ENCODE measurements at regions not wholly inside any gene's neighbourhood (a gene's known extent, or its start where the extent isn't known, plus 50 kb on each side); places are given as distances from the start of the nearest gene placed in this dataset.
A peak's percentile ranks its signal among the peaks of the same experiment; 100 is the strongest.

GRCh38 chr3:195004512-195005250 is 266.3 kb downstream of the XXYLT1 start:
- no peak for TF ChIP-seq TCF12 (IDR thresholded peaks at IDR 0.05; ENCODE audit: low read depth)

GRCh38 chr3:195005251-195005620 is 265.7 kb downstream of the XXYLT1 start:
- TF ChIP-seq USF1 (IDR thresholded peaks at IDR 0.05), result no peak
- no peak for TF ChIP-seq MAX (IDR thresholded peaks at IDR 0.05)
- TF ChIP-seq RAD21 (IDR thresholded peaks at IDR 0.05; ENCODE audit: low read depth), result 0 out of 2 replicates have a peak, but pooled peaks have one; percentile 12

- TF ChIP-seq EP300 (IDR thresholded peaks at IDR 0.05; ENCODE audit: borderline replicate concordance), result no peak
- no peak for TF ChIP-seq ZBTB7A (IDR thresholded peaks at IDR 0.05; ENCODE audit: low read depth)
- TF ChIP-seq NFIC (IDR thresholded peaks at IDR 0.05), result no peak
- TF ChIP-seq MAX (IDR thresholded peaks at IDR 0.05), result no peak
- TF ChIP-seq, protein P1, sequence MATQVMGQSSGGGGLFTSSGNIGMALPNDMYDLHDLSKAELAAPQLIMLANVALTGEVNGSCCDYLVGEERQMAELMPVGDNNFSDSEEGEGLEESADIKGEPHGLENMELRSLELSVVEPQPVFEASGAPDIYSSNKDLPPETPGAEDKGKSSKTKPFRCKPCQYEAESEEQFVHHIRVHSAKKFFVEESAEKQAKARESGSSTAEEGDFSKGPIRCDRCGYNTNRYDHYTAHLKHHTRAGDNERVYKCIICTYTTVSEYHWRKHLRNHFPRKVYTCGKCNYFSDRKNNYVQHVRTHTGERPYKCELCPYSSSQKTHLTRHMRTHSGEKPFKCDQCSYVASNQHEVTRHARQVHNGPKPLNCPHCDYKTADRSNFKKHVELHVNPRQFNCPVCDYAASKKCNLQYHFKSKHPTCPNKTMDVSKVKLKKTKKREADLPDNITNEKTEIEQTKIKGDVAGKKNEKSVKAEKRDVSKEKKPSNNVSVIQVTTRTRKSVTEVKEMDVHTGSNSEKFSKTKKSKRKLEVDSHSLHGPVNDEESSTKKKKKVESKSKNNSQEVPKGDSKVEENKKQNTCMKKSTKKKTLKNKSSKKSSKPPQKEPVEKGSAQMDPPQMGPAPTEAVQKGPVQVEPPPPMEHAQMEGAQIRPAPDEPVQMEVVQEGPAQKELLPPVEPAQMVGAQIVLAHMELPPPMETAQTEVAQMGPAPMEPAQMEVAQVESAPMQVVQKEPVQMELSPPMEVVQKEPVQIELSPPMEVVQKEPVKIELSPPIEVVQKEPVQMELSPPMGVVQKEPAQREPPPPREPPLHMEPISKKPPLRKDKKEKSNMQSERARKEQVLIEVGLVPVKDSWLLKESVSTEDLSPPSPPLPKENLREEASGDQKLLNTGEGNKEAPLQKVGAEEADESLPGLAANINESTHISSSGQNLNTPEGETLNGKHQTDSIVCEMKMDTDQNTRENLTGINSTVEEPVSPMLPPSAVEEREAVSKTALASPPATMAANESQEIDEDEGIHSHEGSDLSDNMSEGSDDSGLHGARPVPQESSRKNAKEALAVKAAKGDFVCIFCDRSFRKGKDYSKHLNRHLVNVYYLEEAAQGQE (IDR thresholded peaks at IDR 0.05; ENCODE audit: low read depth), result no peak
- TF ChIP-seq TEAD4 (IDR thresholded peaks at IDR 0.05), result no peak
- TF ChIP-seq EGR1 (IDR thresholded peaks at IDR 0.05), result no peak
- TF ChIP-seq USF1 (IDR thresholded peaks at IDR 0.05), result no peak
- no peak for TF ChIP-seq CEBPB (IDR thresholded peaks at IDR 0.05)
- no peak for TF ChIP-seq YY1 (IDR thresholded peaks at IDR 0.05; ENCODE audit: low read depth)
- no peak for TF ChIP-seq RAD21 (IDR thresholded peaks at IDR 0.05; ENCODE audit: low read depth)
- no peak for TF ChIP-seq FOXM1 (IDR thresholded peaks at IDR 0.05; ENCODE audit: borderline replicate concordance, low read depth)
- no peak for TF ChIP-seq TCF12 (IDR thresholded peaks at IDR 0.05; ENCODE audit: low read depth)
- no peak for TF ChIP-seq TAF1 (IDR thresholded peaks at IDR 0.05; ENCODE audit: low read depth)
- TF ChIP-seq CREB1 (IDR thresholded peaks at IDR 0.05; ENCODE audit: low read depth), result no peak
Measured at GRCh38 chr3:195005759-195006510, 265.0 kb downstream of the XXYLT1 start.

DNA sequence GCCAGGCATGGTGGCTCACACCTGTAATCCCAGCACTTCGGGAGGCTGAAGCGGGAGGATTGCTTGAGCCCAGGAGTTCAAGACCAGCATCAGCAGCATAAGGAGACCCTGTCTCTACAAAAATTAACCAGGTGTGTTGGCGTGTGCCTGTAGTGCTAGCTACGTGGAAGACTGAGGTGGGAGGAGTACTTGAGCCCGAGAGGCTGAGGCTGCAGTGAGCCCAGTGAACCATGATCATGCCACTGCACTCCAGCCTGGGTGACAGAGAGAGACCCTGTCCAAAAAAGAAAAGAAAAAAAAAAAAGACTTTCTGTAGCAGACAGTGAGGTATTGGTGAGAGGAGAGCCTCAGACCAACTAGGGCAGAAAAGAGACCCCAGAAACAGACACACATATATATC is 263.8 kb downstream of the XXYLT1 start:
- TF ChIP-seq NFIC (IDR thresholded peaks at IDR 0.05), result no peak
- TF ChIP-seq FOXM1 (IDR thresholded peaks at IDR 0.05; ENCODE audit: borderline replicate concordance, low read depth), result no peak
- TF ChIP-seq EP300 (IDR thresholded peaks at IDR 0.05; ENCODE audit: borderline replicate concordance), result no peak
- TF ChIP-seq ZBTB7A (IDR thresholded peaks at IDR 0.05; ENCODE audit: low read depth), result no peak

GRCh38 chr3:195007766-195008165 is 263.2 kb downstream of the XXYLT1 start:
- TF ChIP-seq USF1 (IDR thresholded peaks at IDR 0.05) (no peak), MAX (IDR thresholded peaks at IDR 0.05) (0 out of 2 replicates have a peak, but pooled peaks have one; percentile 17), EP300 (IDR thresholded peaks at IDR 0.05; ENCODE audit: borderline replicate concordance) (peak; percentile 50; the same call in 1 of the 2 replicates), CEBPB (IDR thresholded peaks at IDR 0.05) (peak; percentile 71; the same call in 1 of the 2 replicates), ZBTB7A (IDR thresholded peaks at IDR 0.05; ENCODE audit: low read depth) (no peak), NFIC (IDR thresholded peaks at IDR 0.05) (no peak), TCF12 (IDR thresholded peaks at IDR 0.05; ENCODE audit: low read depth) (peak; percentile 38; the same call in 1 of the 2 replicates), TEAD4 (IDR thresholded peaks at IDR 0.05) (no peak; the same call in 1 of the 2 replicates), RAD21 (IDR thresholded peaks at IDR 0.05; ENCODE audit: low read depth) (0 out of 2 replicates have a peak, but pooled peaks have one; percentile 1), FOXM1 (IDR thresholded peaks at IDR 0.05; ENCODE audit: borderline replicate concordance, low read depth) (no peak), EGR1 (IDR thresholded peaks at IDR 0.05) (no peak), YY1 (IDR thresholded peaks at IDR 0.05; ENCODE audit: low read depth) (no peak), TAF1 (IDR thresholded peaks at IDR 0.05; ENCODE audit: low read depth) (no peak), CREB1 (IDR thresholded peaks at IDR 0.05; ENCODE audit: low read depth) (0 out of 2 replicates have a peak, but pooled peaks have one; percentile 4)
- TF ChIP-seq, protein P1 (IDR thresholded peaks at IDR 0.05; ENCODE audit: low read depth), result no peak
